ENCODE measurements at regions not wholly inside any gene's neighbourhood (a gene's known extent, or its start where the extent isn't known, plus 50 kb on each side); places are given as distances from the start of the nearest gene placed in this dataset.

DNA sequence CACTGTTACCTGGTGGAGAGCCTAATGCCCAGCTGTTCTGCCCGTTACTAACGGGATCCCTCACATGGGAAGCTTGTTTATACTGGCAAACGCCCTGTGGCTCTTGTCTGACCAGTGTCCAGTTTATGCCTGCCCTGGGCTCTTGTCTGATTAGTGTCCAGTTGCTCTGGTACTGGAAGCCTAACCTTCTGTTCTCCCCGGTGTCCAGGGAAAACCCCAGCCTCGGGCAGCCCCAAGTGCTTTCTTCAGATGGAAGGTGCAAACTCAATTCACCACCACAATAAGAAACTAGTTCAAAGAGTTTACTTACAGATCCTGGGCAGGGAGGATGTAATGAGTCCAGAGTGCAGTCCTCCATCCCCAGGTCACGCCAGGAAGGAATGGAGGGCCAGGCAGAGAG, 148.4 kb downstream of the TBXT start:
- no peak overlapping the region for H3K4me3 ChIP-seq (ENCODE audit: low read depth, low read length)
- DNase-seq (ENCODE audit: low read depth) = no peak

DNA sequence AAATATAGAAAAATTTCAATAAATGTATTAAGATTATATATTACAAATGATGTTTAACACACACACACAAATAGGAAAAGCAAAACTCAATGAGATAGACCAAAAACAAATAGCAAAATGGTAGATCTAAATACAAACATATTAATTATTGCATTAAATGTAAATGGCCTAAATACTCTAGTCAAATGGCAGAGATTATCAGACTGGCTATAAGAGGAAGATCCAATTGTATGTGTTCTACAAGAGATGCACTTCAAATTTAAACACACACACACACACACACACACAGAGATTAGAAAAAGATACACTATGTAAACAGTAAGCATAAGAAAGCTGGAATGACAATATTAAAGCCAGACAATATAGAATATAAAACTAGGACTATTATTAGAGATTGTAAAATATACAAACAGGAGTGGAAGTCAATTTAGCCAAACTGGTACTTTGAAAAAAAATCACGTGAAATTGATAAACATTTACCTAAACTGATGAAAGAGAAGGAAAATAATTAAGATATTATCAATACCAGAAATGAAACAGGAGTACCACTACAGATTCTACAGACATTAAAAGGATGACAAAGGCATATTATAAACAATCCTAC, 150.5 kb downstream of the TBXT start:
- no peak for DNase-seq (ENCODE audit: low read depth)

DNA sequence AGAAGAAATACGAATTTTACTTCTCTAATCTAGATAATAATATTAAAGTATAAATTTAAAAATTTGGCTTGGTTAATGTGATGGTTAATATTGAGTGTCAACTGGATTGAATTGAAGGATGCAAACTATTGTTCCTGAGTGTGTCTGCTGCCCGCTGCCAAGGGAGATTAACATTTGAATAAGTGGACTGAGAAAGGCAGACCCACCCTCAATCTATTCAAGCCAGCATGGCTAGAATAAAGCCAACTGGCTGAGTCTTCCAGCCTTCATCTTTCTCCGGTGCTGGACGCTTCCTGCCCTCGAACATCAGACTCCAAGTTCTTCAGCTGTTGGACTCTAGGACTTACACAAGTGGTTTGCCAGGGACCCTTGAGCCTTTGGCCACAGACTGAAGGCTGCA, 152.7 kb downstream of the TBXT start:
- H3K4me3 ChIP-seq (ENCODE audit: low read depth, low read length) = no peak overlapping the region
- DNase-seq (ENCODE audit: low read depth) = no peak

More for the DNA sequence above, 150.5 kb downstream of the TBXT start:
- H3K4me3 ChIP-seq (ENCODE audit: low read depth, low read length) = no peak overlapping the region

DNA sequence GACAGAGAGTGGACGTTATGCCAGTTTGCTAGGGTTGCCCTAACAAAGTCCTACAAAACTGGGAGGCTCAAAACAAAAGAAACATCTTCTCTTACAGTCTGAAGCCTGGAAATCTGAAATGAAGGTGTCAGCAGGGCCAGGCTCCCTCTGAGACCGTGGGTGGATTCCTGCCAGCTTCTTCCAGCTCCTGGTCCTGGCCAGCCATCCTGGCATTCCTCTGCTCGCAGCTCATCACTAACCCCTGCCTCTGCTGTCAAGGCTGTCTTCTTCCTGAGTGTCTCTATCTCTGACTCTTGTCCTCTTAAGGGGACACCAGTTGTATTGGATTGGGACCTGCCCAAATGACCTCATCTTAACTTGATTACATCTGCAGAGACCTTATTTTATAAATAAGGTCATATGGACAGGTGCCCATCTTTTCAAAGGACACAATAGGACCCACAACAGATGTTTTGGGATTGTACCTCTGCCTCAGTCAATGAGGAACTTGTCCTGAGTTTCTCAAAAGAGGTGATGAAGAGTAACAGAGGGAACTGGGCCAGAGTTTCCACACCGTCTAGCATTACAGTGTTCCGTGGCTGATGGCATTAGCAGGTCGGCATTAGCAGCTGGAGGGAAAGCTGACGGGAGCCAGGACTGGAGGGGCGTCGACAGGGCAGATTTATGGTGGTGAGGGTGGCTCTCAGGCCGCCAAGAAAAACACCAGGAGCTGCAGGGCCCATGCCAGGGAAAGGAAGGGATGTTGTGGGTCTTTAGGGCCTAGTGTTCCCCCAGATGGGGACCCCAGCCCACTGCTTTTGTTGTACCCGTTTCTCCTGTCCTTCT, 157.3 kb downstream of the TBXT start:
- H3K4me3 ChIP-seq (ENCODE audit: low read depth, low read length) = no peak overlapping the region
- no peak for DNase-seq (ENCODE audit: low read depth)

DNA sequence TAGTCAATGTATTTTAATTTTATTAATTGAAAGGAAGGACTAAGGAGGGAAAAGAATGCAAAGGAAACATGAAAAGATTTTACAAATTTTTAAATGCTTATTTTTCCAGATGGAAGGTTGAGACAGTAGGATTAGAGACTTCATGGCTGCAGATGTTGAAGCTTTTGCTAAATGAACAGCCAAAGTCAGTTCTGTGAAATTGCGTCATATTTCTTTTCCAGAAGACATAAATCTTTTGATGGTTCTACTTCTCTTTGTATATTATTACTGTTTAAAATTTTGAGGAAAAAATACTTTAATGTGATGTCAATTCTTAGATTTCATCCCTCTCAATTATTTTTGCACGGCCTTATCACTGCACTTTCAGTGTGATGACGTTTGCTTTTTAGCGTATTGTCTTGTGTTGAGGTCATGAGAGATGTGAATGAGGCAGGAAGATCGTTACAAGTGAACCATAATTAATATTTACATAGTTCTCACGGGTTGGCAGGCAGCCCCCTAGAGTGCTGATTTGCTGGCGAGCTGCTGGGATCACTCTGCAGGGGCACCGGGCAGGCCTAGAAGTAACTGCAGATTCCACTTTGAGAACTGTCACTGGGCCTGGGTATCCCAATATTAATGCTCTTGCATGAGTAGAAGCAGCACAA, 158.1 kb downstream of the TBXT start:
- DNase-seq (ENCODE audit: low read depth) = no peak
- H3K4me3 ChIP-seq (ENCODE audit: low read depth, low read length) = peak overlapping the region; percentile 48

DNA sequence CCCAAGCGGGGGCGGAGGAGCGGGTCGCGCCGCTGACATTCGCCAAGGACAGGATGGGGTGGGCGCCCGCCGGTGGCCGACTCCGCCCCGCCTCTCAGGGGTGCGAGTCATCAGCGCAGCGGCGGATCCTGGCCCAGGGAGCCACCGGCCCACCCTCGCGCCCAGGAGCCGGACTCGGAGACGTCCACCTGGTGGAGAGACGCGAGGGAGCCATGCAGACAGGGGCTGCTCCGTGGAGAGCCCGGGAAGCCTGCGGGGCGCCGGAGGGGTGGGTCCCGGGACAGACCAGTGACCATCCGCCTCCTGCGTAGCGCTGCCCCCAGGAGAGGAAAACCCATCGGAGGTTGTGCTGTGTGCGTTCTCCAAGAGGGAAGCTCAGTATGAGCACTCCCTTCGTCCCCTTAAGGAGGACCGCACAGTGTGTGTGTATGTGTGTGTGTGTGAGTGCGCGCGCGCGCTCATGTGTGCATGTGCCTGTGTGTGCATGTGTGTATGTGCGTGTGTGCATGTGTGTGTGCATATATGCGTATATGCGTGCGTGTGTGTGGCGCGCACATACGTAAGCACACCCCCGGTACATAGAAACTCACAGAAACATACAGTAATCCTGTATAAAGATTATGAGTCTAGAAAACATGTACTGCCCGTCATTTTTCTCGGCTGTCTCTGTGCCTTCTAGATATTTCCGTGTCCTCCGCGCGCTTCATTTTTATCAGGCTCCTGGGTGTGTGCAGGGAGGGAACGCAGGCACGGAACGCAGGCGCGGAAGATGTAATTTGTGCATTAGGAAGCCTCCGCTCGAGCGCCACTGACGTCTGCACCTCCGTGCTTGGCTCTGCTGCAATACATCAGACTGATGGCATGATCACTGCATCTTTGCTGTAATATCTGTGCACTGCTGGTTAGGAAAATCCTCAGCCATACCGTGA, 158.9 kb downstream of the TBXT start:
- peak overlapping the region; percentile 48 for H3K4me3 ChIP-seq (ENCODE audit: low read depth, low read length)
- DNase-seq (ENCODE audit: low read depth) = peak; percentile 71

DNA sequence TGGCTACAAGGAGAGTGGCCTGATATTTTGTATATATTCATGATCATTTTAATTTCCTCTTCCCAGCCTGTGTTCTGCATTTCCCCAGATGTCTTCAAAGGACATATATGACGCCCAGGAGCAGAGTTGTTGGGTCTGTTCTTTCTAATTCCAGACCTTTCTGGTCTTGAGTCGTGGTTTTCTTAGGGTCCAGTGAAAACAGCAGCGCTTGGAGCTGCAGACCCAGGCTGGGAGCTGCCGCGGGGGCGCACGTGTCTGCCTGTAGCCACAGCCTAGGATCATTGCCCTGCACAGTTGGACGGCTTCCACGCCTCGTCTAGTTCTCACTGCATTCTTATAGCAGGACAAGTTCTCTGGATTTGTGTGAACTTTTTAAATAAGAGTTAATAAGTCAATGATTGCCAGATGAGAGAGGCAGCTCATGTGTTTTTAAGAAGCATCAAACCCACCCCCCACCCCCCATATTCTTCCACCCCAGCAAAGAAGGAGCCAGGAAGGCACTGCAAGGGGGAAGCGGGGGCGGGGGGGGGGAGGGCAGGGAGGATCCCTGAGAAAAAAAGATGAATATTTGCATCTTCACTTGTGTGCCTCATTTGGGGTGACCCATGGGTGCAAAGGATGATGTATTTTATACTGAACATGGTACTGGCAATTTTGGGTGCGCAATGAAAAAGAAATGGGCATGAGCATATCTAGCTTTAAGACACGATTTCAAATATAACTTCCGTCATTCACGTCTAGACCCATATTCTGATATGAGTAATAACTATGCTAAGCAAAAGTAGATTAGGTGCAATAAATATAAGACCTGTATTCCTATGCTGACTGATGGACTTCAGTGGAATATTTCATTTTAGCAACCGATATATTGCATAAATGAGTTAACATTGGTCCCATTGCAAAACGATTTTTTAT, 160.0 kb downstream of the TBXT start:
- DNase-seq (ENCODE audit: low read depth) = peak; percentile 78
- no peak overlapping the region for H3K4me3 ChIP-seq (ENCODE audit: low read depth, low read length)

DNA sequence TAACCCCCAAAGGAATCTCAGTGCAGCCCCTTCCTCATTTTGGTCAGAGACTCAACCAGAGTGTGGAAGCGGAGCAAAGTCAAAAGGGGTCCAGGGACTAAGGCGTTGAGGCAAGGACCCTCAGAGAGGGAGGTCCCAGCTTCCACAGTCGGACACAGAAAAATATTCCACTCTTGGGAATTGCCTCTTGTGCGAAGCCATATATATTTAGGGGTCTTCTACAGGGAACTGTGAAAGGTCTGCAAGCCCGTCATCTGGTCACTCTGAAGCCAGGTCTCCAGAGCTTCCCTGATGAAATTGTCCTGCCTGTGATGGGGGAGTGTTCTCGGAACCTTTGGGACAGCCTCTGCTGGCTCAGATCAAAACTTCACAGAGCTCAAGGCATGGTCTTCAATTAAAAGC, 160.8 kb downstream of the TBXT start:
- H3K4me3 ChIP-seq (ENCODE audit: low read depth, low read length) = peak overlapping the region; percentile 43

DNA sequence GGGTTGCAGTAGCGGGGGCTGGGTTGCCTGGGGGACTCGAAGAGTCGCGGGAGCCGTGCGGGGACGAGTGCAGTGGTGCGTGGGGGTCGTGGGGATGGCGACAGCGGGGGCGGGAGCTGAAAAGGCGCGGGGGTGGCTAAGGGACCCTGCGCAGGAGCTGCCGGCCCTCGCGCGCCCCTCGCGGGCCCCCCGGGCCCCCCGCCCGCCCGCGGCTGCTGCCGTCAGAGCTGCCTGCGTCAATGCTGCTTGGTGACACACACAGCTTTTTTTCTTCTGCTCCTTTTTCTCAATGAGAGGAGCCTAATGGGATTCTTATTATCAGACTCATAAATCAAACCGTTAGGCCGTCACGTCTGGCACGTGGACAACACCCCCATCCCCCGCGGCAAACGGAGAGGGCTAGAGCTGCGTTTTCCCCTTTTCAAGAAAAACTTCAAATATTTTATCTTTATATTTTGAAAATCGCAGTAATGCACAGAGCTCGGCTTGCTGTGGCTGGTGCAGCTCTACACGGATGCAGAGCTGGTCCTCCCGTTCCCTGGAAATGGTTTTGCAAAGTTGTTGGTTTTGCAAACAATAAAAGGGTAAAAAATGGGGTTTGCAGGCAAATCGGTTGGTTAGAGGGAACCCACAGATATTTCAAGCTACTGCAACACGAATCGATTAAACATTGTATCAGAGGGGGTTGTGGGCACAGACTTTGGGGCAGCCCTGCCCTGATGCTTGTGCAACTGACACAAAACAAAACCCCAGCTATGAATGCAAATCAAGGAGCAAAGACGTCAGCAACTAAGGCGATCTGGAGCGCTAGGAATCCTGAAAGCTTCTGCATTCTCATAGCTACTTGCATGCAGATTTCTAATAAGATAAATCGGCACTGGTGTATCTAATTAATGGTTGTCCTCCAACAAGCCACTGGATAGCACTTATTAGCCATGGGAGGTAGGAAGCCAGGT, 161.4 kb downstream of the TBXT start:
- DNase-seq (ENCODE audit: low read depth) = peak; percentile 82
- peak overlapping the region; percentile 43 for H3K4me3 ChIP-seq (ENCODE audit: low read depth, low read length)

More for the DNA sequence above, 160.8 kb downstream of the TBXT start:
- no peak for DNase-seq (ENCODE audit: low read depth)

DNA sequence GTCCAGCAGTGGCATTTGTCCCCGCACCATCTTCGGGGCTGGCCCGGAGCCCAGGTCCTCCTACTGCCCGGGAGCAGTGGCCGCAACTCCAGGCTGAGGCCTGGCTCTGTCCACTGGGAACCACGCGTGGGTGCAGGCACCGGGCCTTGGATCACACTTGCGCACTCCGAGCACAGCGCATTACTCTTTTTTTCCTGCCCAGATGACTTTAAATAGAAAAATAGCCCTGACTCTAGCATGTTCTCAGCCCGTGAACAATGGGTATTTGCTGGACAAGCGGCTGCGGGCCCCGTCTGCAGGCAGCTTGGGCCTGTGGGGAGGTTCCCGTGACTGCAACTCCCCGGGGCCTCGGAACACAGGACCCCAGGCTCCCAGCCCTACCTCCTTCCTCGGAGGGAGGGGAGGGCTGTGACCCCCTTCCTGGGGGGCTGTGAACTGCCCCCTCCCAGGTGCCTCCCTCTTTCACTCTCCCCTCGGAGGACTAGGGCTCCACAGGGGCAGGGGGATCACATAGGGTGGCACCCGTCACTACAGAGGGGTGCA, 162.2 kb downstream of the TBXT start:
- H3K4me3 ChIP-seq (ENCODE audit: low read depth, low read length) = peak overlapping the region; percentile 38
- DNase-seq (ENCODE audit: low read depth) = peak; percentile 47

DNA sequence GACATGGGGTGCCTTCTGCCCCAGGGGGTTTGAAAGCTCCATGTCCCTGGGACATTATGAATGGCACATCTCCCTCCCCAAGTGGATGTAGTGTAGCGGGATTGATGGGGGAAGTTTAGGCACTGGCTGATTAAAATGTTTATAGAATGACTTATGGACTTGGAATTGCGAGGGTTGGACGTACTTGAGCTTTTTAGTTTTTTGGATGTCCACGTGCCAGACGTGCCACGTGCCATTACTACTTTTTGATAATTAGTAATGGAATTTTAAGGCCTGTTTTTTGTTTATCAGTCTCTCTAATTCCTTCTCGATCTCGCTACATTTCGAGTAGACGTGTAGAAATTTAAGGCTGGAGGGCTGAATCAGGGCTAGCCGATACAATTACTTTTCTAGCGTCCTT, 162.8 kb downstream of the TBXT start:
- no peak for DNase-seq (ENCODE audit: low read depth)
- no peak overlapping the region for H3K4me3 ChIP-seq (ENCODE audit: low read depth, low read length)

DNA sequence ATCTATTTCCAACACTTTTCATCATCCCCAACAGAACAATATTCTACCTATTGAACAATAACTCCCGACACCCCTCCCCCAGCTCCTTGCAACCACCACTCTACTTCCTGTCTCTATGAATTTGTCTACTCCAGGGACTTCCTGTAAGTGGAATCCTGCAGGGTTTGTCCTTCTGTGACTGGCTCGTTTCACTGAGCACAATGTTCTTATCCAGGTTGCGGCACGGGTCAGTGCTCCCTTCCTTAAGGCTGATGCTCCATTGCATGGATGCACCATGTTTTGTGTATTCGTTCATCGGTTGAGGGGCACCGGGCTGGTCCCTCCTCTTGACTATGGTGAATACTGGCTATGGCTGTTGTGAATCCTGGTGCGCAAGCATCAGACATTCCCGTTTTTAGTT, 163.2 kb downstream of the TBXT start:
- H3K4me3 ChIP-seq (ENCODE audit: low read depth, low read length) = no peak overlapping the region
- DNase-seq (ENCODE audit: low read depth) = no peak

DNA sequence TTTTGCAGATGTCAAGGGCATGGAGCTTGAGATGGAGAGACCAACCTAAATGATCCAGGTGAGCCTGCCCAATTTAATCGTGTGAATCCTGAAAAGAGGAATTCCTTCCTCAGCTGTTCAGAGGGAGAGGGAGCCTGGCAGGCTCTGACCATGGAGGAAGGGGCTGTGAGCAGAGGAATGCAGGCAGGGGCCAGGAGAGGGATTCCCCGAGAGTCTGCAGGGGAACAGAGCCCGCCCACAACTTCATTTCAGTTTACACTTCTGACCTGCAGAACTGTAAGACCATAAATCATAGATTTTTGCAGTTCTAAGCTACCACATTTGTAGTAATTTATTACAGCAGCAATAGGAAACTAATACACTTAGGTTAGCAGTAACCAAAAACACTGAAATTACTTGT, 164.1 kb downstream of the TBXT start:
- H3K4me3 ChIP-seq (ENCODE audit: low read depth, low read length) = no peak overlapping the region
- DNase-seq (ENCODE audit: low read depth) = no peak

DNA sequence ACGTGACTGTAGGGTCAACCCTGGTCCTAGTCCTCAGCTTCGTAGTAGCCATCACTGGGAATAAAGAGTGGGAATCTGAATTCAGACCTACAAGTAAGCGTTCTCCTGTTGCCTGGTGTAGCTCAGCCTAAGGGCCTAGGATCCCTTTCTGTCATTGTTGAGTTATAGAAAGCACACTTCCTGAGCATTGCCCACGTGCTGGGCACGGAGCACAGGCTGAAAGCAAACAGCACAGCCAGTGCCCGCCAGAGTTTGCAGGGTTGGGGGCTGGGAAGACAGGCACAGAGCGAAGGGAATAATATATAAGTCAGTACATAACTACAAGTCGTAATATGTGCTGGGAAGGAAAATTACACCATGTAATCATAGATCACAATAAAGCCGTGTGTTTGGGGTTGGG, 166.3 kb downstream of the TBXT start:
- DNase-seq (ENCODE audit: low read depth) = no peak
- H3K4me3 ChIP-seq (ENCODE audit: low read depth, low read length) = no peak overlapping the region

DNA sequence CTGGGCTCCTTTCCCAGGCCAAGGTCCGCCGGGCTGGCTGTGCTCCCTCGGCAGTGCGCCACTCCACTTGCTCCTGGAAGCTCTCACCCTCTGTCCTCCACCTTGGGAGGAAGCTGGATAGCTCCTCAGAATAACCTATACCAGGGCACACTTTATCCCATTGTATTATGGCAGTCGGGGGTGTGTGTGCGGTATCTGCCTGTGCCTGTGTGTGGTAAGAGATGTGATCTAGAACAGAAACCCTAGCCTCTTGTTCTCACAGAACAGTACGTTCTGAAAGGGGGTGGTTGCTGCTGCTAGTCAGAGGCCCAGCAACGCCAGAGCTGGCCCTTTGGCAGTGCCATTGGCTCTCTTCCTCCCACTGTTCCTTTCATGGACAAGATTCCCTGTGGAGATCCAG, 168.4 kb downstream of the TBXT start:
- no peak overlapping the region for H3K4me3 ChIP-seq (ENCODE audit: low read depth, low read length)
- DNase-seq (ENCODE audit: low read depth) = no peak

DNA sequence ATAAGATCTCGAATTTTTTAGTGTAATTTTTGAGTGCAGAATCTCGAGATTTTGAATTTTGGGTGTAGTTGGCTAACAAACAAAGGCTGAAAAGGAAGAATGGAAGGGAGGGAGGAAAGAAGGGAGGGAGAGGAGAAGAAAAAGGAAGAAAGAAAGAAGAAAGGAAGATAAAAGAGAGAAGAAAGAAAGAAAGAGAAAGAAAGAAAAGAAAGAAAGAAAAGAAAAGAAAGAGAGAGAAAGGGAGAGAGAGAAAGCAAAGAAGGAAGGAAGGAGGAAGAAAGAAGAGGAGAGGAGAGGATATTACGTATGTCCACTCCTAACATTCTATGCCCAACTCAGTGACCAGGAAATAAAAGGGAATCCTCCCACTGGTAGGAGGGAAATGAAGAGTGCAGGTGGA, 169.6 kb downstream of the TBXT start:
- no peak for DNase-seq (ENCODE audit: low read depth)
- H3K4me3 ChIP-seq (ENCODE audit: low read depth, low read length) = no peak overlapping the region

DNA sequence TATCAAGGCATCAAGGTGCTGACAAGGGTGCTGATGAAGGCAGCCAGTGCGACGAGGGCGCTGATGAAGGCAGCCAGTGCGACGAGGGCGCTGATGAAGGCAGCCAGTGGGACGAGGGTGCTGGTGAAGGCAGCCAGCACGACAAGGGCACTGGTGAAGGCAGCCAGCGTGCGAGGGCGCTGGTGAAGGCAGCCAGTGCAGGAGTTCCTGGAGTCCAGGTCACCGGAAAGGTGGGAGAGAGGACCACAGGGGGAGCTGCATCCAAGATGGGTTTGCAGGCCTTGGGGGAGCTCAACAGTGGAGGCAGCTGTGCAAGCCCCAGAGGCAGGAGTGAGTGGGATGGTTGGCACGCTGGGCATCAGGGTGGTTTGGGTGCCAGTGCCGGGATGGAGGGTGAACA, 176.3 kb downstream of the TBXT start:
- no peak for DNase-seq (ENCODE audit: low read depth)
- H3K4me3 ChIP-seq (ENCODE audit: low read depth, low read length) = no peak overlapping the region

Data from skeletal muscle cell (primary cell).